Stimulated activated CD4-positive, alpha-beta T cell treated with anti-CD3 and anti-CD28 coated beads, TNF-alpha, amount 100 ng/mL, for 1 hour (primary cell): ENCODE measurements at regions not wholly inside any gene's neighbourhood (a gene's known extent, or its start where the extent isn't known, plus 50 kb on each side); places are given as distances from the start of the nearest gene placed in this dataset.

Experiments used
- DNase-seq, 3 donors: peaks; one replicate each; pipeline ENCODE4 v3.0.0-alpha.2; 2020; ENCODE audit warnings: low read depth in 3 of 3, low spot score in 1 of 3

- no peak for DNase-seq
These were observed 283.7 kb upstream of the ID2 start for GRCh38 chr2:8398040-8398668.

- DNase-seq = no peak
These were observed 282.1 kb upstream of the ID2 start for GRCh38 chr2:8399731-8400130.

- DNase-seq = no peak
These were observed 281.7 kb upstream of the ID2 start for GRCh38 chr2:8400196-8400595.

- DNase-seq = no peak
These were observed 279.6 kb upstream of the ID2 start for GRCh38 chr2:8402222-8402621.

GRCh38 chr2:8403876-8404275 is 278.0 kb upstream of the ID2 start:
- DNase-seq = no peak

- DNase-seq = no peak
These were observed 276.5 kb upstream of the ID2 start for GRCh38 chr2:8405334-8405733.

GRCh38 chr2:8406271-8406670 is 275.6 kb upstream of the ID2 start:
- DNase-seq = no peak

GRCh38 chr2:8407332-8407731 is 274.5 kb upstream of the ID2 start:
- DNase-seq = no peak

GRCh38 chr2:8408560-8409460 is 273.0 kb upstream of the ID2 start:
- DNase-seq = peak in 1 of 3 donors; percentile 42

GRCh38 chr2:8409461-8410260 is 272.2 kb upstream of the ID2 start:
- no peak for DNase-seq

GRCh38 chr2:8412082-8412481 is 269.8 kb upstream of the ID2 start:
- no peak for DNase-seq

GRCh38 chr2:8412586-8412985 is 269.3 kb upstream of the ID2 start:
- DNase-seq = no peak

GRCh38 chr2:8413589-8414135 is 268.2 kb upstream of the ID2 start:
- DNase-seq = no peak

- DNase-seq = no peak
These were observed 266.6 kb upstream of the ID2 start for GRCh38 chr2:8414946-8415879.

- DNase-seq = no peak
These were observed 265.8 kb upstream of the ID2 start for GRCh38 chr2:8416001-8416571.

GRCh38 chr2:8416849-8417832 is 264.7 kb upstream of the ID2 start:
- DNase-seq = no peak

GRCh38 chr2:8418721-8419120 is 263.1 kb upstream of the ID2 start:
- no peak for DNase-seq

- no peak for DNase-seq
These were observed 260.0 kb upstream of the ID2 start for GRCh38 chr2:8421658-8422449.
